HG02970 (cell line): ENCODE measurements at regions not wholly inside any gene's neighbourhood (a gene's known extent, or its start where the extent isn't known, plus 50 kb on each side); places are given as distances from the start of the nearest gene placed in this dataset.

Source experiments
- ATAC-seq: cut with Tn5 transposase; IDR thresholded peaks from one replicate; pipeline ENCODE4 v1.9.1; 2021; ENCODE audit warnings: mild to moderate bottlenecking, moderate library complexity, moderate number of reproducible peaks; ENCODE audit not compliant: unreplicated experiment, low FRiP score

DNA sequence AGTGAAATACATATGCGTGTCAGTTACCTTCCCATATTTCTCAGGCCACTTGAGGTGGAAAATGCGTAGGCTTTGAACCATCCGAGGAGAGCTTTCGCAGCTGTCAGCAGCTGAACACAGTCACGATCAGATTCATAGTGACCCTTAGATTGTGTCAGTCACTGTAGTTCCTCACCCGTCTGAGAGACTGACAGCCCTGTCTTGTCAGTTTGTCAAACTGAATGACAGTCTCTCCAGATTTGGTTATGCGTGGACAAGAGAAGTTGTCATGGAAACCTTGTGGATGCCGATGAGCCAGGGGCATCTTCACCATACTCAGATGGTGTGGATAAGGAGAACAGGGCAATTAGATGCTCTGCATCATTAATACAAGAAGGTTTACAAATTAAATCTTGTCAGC lies 546.3 kb downstream of the TYW1 start:
- no peak for ATAC-seq

DNA sequence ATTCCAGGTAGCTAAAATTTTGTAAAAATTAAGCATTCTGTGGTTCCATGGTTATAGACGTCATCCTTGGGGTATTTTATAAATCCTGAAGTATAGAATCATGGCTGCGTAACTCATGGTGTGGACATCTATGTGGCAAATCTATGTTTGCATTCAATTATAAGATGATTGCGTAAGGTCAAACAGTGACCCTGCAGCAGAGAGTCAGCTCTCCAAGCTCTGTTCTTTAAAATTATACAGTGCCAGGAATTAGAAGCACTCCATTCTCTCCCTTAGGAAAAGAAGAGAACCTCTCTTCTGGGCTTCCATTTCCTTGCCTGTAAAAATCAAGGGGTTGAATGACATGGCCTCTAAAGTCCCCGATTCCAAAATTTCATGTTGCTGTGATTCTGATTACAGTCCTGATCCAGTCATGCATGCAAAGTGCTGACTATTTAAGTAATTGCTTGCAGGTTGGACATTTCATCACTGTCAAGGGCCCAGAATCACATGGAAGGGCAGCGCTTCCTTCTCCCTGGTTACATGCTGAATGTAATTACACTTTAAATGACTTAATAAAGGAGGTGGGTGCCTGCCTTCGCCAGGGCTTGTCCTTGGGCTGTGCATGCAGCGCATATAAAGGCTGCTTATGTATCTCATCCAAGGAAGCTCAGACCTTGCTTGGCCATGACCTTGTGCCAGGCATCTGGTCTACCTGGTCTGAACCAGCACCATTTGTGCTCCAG lies 550.7 kb downstream of the TYW1 start:
- no peak for ATAC-seq

- no peak for ATAC-seq
These were observed 552.5 kb downstream of the TYW1 start for GRCh38 chr7:67549126-67549525.

DNA sequence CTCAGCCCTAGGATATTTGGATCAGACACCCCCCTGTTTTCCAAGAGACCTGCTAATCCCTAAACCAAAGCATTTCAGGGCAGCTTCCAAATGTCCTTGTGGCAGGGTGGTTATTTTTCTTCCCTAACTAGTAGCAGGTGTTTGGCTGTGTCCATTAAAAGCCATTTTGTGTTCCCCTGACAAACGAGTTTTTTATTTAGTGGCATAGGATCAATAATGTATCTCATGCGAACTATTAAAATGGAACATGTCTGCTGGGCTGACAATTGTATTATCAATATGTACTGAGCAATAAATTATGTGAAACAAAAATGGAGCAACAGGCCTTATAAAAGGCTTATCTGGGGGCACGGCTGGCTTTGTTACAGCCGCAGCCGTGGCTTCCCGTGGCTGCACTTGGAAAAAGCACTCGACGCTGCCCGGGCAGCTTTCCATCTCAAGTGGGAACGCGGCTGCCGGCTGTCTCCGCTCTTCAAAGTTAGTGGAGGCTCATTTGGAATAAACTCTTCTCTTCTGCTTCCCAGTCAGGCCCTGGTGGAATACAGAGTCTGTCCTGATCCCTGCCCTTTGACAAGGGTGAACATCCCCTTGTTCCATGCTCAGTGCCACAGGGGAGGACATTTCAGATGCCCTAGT lies 554.3 kb downstream of the TYW1 start:
- ATAC-seq, result no peak

- no peak for ATAC-seq
These were observed 556.1 kb downstream of the TYW1 start for GRCh38 chr7:67552738-67553137.

- no peak for ATAC-seq
These were observed 556.7 kb downstream of the TYW1 start for GRCh38 chr7:67553378-67553777.

- no peak for ATAC-seq
These were observed 558.4 kb downstream of the TYW1 start for GRCh38 chr7:67554986-67555385.

DNA sequence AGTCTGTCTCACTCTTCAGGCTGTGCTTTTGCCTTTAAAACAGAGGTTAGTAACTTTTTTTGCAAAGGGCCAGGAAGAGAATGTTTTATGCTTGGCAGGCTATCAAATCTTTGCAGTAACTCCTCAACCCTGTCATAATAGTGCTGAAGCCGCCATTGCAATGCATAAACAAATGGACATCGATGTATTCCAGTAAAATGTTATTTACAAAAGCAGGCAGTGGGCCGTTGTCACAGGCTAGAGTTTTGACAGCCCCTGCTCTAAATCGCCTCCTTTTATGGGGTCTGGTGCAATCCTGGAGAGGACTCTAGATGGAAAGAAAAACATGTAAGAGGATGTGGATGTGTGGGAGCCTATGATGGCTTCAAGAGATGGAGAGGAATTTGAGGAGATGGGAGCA lies 568.3 kb downstream of the TYW1 start:
- no peak for ATAC-seq

GRCh38 chr7:67566101-67566500 lies 569.5 kb downstream of the TYW1 start:
- ATAC-seq, result no peak

DNA sequence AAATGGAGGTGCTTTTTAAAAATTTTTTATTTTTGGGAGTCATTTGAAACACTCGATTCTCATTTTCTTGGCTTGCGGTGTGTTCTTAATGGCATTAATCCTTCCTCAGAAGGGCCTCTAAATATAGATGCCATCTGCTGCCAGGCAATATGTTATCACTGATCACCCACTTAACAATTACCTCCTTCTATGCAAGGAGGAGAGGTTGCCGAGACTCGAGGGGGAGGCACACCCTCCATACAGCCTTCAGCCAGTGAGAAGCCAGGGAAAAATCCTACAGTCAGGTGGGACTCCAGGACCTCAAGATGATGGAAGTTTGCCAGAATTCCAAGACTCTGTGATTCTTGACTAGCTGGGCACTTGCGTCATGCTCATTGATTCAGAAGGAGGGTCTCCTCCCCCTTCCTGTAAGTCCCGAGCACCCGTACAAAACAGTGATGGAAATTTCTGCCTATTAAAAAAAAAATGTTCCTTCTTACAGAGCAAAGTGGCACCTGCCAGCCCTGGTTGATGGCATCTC lies 574.5 kb downstream of the TYW1 start:
- no peak for ATAC-seq

- no peak for ATAC-seq
These were observed 577.0 kb downstream of the TYW1 start for GRCh38 chr7:67573639-67574038.

DNA sequence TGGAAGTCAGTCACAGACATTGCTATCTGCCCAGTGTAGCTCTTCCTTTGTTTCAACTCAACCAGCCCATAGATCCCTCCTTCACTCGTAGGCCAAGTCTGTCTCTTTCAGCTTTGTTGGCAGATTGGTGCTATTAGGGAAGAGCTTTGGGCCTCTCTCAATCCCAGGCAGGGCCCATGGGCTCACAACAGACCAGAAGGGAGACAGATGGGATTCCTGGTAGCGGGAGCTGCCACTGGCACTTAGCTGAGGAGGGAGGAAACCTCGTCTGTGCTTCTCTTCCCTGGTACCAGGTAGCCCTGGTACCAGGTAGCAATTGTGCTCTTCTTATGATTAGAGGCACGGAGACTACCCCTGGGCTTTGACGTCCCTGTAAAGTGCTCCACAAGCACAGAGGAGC lies 592.0 kb downstream of the TYW1 start:
- ATAC-seq, result no peak

DNA sequence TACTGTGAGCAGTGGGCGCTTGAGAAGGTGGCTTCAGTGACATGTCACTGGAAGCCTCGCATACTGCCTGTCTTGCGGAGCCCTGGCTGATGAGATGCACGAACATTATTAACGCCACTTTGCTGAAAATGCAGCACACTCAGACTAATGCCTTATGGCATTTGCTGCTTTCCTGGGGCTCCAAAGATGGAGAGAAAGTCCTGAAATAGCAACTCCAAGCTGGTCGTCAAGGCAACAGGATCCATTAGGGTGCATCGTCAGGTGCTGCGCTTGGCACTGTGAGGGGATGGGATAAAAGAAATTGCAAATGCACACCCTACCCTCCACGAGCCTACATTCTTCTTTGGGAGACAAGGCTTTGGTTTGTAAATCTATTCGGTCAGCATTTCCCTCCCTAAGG lies 592.5 kb downstream of the TYW1 start:
- ATAC-seq, result no peak

- no peak for ATAC-seq
These were observed 594.0 kb downstream of the TYW1 start for GRCh38 chr7:67590649-67591048.

- ATAC-seq, result no peak
These were observed 597.2 kb downstream of the TYW1 start for GRCh38 chr7:67593794-67594193.

GRCh38 chr7:67595431-67596180 lies 599.0 kb downstream of the TYW1 start:
- ATAC-seq, result no peak

DNA sequence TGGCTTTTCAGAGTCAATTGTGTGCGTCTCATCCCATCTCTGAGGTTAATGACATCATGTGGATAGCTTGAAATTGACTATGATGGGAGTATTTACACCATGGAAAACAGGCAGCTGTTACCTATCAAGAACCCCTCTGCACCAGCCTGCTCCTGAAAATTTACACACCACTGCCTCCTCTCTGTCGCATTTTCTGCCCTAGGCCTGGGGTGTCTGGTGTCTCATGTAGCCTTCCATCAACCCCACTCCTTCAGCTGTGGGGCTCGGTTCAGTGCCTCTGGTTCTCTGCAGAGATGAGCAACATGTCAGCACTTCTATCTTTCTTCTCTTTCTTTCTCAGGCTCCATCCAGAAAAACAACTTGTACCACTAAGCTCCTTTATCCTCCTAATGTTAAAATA lies 600.5 kb downstream of the TYW1 start:
- ATAC-seq, result no peak

GRCh38 chr7:67598469-67598868 lies 601.8 kb downstream of the TYW1 start:
- ATAC-seq, result no peak

DNA sequence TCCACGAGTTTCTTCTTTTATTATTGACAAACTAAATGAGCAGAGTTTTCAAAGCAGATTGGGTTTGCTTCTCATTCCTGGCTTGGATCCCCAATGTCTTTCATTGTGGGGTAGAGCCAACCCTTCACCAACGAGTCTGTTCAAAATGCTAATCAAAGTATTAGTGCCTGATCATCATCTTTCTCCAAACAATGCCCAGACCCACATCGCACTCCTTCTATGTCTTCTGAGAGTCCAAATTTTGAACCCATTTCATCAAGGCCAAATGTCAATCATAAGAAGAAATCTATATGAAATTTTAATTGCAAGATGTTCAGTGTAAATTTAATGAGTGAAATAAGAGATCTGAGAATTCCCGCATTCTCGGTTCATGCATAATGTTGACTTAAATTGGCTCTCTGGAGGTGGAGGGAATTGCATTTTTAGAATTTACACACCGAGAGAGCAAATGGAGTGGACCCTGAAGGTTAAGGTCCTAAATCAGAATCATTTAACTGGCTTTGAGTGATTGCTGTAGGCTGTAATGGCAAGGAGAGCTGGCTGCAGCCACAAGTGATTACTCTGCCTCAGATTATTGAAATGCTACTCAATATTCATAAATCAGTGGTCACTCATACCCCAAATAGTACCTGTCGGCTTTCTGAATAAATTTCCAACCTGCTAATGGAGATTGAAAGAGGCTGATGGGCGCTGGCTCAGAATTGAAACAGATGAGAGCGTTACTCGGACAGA lies 602.9 kb downstream of the TYW1 start:
- no peak for ATAC-seq

- no peak for ATAC-seq
These were observed 605.7 kb downstream of the TYW1 start for GRCh38 chr7:67602246-67602887.
